ENCODE measurements at regions not wholly inside any gene's neighbourhood (a gene's known extent, or its start where the extent isn't known, plus 50 kb on each side); places are given as distances from the start of the nearest gene placed in this dataset.

- no peak for TF ChIP-seq CTCF (tag by site-specific recombination; IDR thresholded peaks at IDR 0.05)
- TF ChIP-seq ZNF146 (tag by site-specific recombination; IDR thresholded peaks at IDR 0.05), result no peak
- TF ChIP-seq YY1 (tag by site-specific recombination; IDR thresholded peaks at IDR 0.05), result no peak
- no peak for TF ChIP-seq ZSCAN5A (tag by site-specific recombination; IDR thresholded peaks at IDR 0.05)
Measured at GRCh38 chr20:7463290-7463689, 477.0 kb downstream of the HAO1 start.
